ENCODE measurements at regions not wholly inside any gene's neighbourhood (a gene's known extent, or its start where the extent isn't known, plus 50 kb on each side); places are given as distances from the start of the nearest gene placed in this dataset.

GRCh38 chr22:44616882-44617655 is 84.9 kb upstream of the PRR5 start (continued):
- TF ChIP-seq HOXA7 (CRISPR knock-in tag; IDR thresholded peaks at IDR 0.05) (no peak), CHD2 (IDR thresholded peaks at IDR 0.05; ENCODE audit: low read length, partially characterized antibody) (no peak), KDM1A (IDR thresholded peaks at IDR 0.05; ENCODE audit: low read depth) (no peak)

GRCh38 chr22:44616461-44616860 is 85.5 kb upstream of the PRR5 start:
- Histone ChIP-seq H3K4me1 (no peaks in the 10 kb centered on the region), H3K4me2 (no peak overlapping the region), H3K27ac (no peak overlapping the region), H3K9me3 (peaks cover 3% of the 10 kb centered on the region; the same call in 1 of the 3 replicates), H3K4me3 (no peak overlapping the region)
- CTCF ChIA-PET, result interaction anchor here (1.3 to 1.7 kb wide), 2 partner anchors 10 to 623 kb away, joined by 4 to 9 read pairs; no protein-coding TSS in a partner anchor
- DNase-seq (ENCODE audit: low read depth in 1 of 2, low spot score in 1 of 2) (no peak), ATAC-seq (no peak), FAIRE-seq (no peak)
- WGBS (ENCODE audit: missing lambda C conversion rate), result 77% methylated on average over 9 of the region's 9 CpGs
- POLR2A ChIA-PET, result no interaction called here
- TF ChIP-seq CBX2 (IDR thresholded peaks at IDR 0.05; ENCODE audit: borderline replicate concordance, low read depth) (no peak), HOXA7 (CRISPR knock-in tag; IDR thresholded peaks at IDR 0.05) (no peak), CHD2 (IDR thresholded peaks at IDR 0.05; ENCODE audit: low read length, partially characterized antibody) (no peak), BHLHE40 (IDR thresholded peaks at IDR 0.05; ENCODE audit: low read depth, low read length) (no peak), NFE2L2 (conservative IDR thresholded peaks at IDR 0.05; ENCODE audit: low read length) (no peak), POLR2AphosphoS2 (conservative IDR thresholded peaks at IDR 0.05; ENCODE audit: low read length) (no peak), FOSL2 (IDR thresholded peaks at IDR 0.05) (no peak), FOSL2 (CRISPR knock-in tag; IDR thresholded peaks at IDR 0.05) (no peak), ZFP36 (IDR thresholded peaks at IDR 0.05; ENCODE audit: borderline replicate concordance, partially characterized antibody) (no peak), EHMT2 (IDR thresholded peaks at IDR 0.05; ENCODE audit: low read depth) (no peak)

GRCh38 chr22:44615602-44616180 is 86.3 kb upstream of the PRR5 start:
- H3K4me3 ChIP-seq, result no peak overlapping the region
- WGBS (ENCODE audit: missing lambda C conversion rate), result 66% methylated on average over 4 of the region's 8 CpGs
- no peak overlapping the region for H3K4me2 ChIP-seq
- ChIA-PET CTCF (interaction anchor here (1.3 to 1.7 kb wide), 2 partner anchors 10 to 622 kb away, joined by 4 to 9 read pairs; no protein-coding TSS in a partner anchor), POLR2A (no interaction called here)
- FAIRE-seq, result no peak
- TF ChIP-seq CHD4 (IDR thresholded peaks at IDR 0.05; ENCODE audit: borderline replicate concordance) (no peak), HMGXB4 (CRISPR knock-in tag; IDR thresholded peaks at IDR 0.05; ENCODE audit: borderline replicate concordance) (no peak)
- H3K9me3 ChIP-seq, result peaks cover 3% of the 10 kb centered on the region; the same call in 1 of the 3 replicates
- no peak overlapping the region for H3K27ac ChIP-seq
- no peak for DNase-seq (ENCODE audit: low read depth in 1 of 2, low spot score in 1 of 2)
- no peaks in the 10 kb centered on the region for H3K4me1 ChIP-seq
- no peak for ATAC-seq

GRCh38 chr22:44615146-44615545 is 86.9 kb upstream of the PRR5 start:
- 69% methylated on average over 7 of the region's 16 CpGs for WGBS (ENCODE audit: missing lambda C conversion rate)

More at GRCh38 chr22:44615146-44615545, 86.9 kb upstream of the PRR5 start:
- CTCF ChIA-PET, result interaction anchor here (0.6 kb wide), 1 partner anchor 14 kb away, joined by 4 read pairs; no protein-coding TSS in a partner anchor
- DNase-seq (ENCODE audit: low read depth in 1 of 2, low spot score in 1 of 2) (no peak), FAIRE-seq (no peak), ATAC-seq (no peak)
- H3K4me2 ChIP-seq, result no peak overlapping the region
- H3K4me3 ChIP-seq, result no peak overlapping the region
- POLR2A ChIA-PET, result no interaction called here
- H3K9me3 ChIP-seq, result peaks cover 3% of the 10 kb centered on the region; the same call in 1 of the 3 replicates
- H3K4me1 ChIP-seq, result no peaks in the 10 kb centered on the region
- no peak for TF ChIP-seq ZSCAN20 (CRISPR knock-in tag; IDR thresholded peaks at IDR 0.05)
- TF ChIP-seq POLR2A (IDR thresholded peaks at IDR 0.05; ENCODE audit: low read length), result no peak
- TF ChIP-seq HOXB5 (CRISPR knock-in tag; IDR thresholded peaks at IDR 0.05), result no peak
- no peak for TF ChIP-seq CHD4 (IDR thresholded peaks at IDR 0.05; ENCODE audit: borderline replicate concordance)
- TF ChIP-seq HDAC2 (IDR thresholded peaks at IDR 0.05), result no peak
- no peak for TF ChIP-seq HES2 (IDR thresholded peaks at IDR 0.05)
- TF ChIP-seq RNF2 (IDR thresholded peaks at IDR 0.05; ENCODE audit: borderline replicate concordance, low read depth), result no peak
- TF ChIP-seq RARB (CRISPR knock-in tag; IDR thresholded peaks at IDR 0.05), result no peak
- no peak for TF ChIP-seq BHLHE40 (IDR thresholded peaks at IDR 0.05; ENCODE audit: low read depth, low read length)
- TF ChIP-seq ESRRA (IDR thresholded peaks at IDR 0.05; ENCODE audit: borderline replicate concordance, low read length), result no peak
- no peak for TF ChIP-seq FOXS1 (CRISPR knock-in tag; IDR thresholded peaks at IDR 0.05)
- TF ChIP-seq RCOR1 (IDR thresholded peaks at IDR 0.05; ENCODE audit: low read depth, low read length), result no peak
- TF ChIP-seq ZC3H11A (IDR thresholded peaks at IDR 0.05), result no peak
- TF ChIP-seq JUN (IDR thresholded peaks at IDR 0.05), result no peak
- TF ChIP-seq CHD2 (IDR thresholded peaks at IDR 0.05; ENCODE audit: low read length, partially characterized antibody), result no peak
- TF ChIP-seq HMGXB4 (CRISPR knock-in tag; IDR thresholded peaks at IDR 0.05; ENCODE audit: borderline replicate concordance), result no peak
- no peak for TF ChIP-seq HOXB13 (CRISPR knock-in tag; IDR thresholded peaks at IDR 0.05; ENCODE audit: low read depth)
- no peak for TF ChIP-seq MAZ (IDR thresholded peaks at IDR 0.05; ENCODE audit: borderline replicate concordance, low read depth, low read length)
- H3K27ac ChIP-seq, result no peak overlapping the region
